Type B pancreatic cell (in vitro differentiated cells): ENCODE measurements at regions not wholly inside any gene's neighbourhood (a gene's known extent, or its start where the extent isn't known, plus 50 kb on each side); places are given as distances from the start of the nearest gene placed in this dataset.

Experiments used
- DNase-seq: peaks from one replicate; pipeline ENCODE4 v3.0.0; 2021; ENCODE audit warnings: mixed read lengths; ENCODE audit not compliant: unreplicated experiment; ENCODE audit errors: extremely low spot score
- H3K27ac Mint-ChIP-seq: 2 replicates; pipeline ENCODE4 v1.8.0; 2021; ENCODE audit warnings: mild to moderate bottlenecking, mixed read lengths
- H3K27me3 Mint-ChIP-seq: 2 replicates; pipeline ENCODE4 v1.8.0; 2021; ENCODE audit warnings: mixed read lengths
- H3K36me3 Mint-ChIP-seq: 2 replicates; pipeline ENCODE4 v1.8.0; 2021; ENCODE audit warnings: mixed read lengths
- H3K4me1 Mint-ChIP-seq: one replicate; pipeline ENCODE4 v1.8.0; 2021; ENCODE audit warnings: mixed read lengths; ENCODE audit not compliant: unreplicated experiment
- H3K4me3 Mint-ChIP-seq: 2 replicates; pipeline ENCODE4 v1.8.0; 2021; ENCODE audit warnings: mild to moderate bottlenecking, mixed read lengths
- H3K9me3 Mint-ChIP-seq: 2 replicates; pipeline ENCODE4 v1.8.0; 2021; ENCODE audit warnings: mixed read lengths
- TF ChIP-seq, protein P1 (sequence below): fragments of 200-600 bp; sonication (generic); conservative IDR thresholded peaks from 2 replicates; pipeline ENCODE4 v1.5.0; 2021; ENCODE audit warnings: antibody characterized with exemption, mild to moderate bottlenecking

DNA sequence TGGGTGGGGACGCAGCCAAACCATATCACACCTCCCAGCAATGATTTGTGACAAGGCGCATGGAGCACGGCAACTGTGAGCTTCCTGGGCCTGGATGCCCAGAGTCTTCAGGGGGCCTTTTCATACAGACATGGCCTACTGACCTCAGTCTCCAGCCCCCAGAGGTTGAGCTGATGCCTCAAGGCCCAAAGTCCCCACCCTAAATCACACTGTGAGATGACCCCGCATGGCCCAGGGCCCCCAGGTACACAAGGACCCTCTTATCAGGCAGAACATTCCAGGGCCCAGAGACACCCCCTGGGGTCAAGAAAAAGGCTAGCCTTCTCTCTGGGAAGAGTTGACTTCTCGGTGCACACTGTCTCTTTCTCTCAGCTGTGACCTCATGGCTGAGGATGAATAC, 179.7 kb upstream of the C1orf174 start:
- no peak overlapping the region for H3K4me3 Mint-ChIP-seq
- H3K27ac Mint-ChIP-seq: no peak overlapping the region
- TF ChIP-seq, protein P1, sequence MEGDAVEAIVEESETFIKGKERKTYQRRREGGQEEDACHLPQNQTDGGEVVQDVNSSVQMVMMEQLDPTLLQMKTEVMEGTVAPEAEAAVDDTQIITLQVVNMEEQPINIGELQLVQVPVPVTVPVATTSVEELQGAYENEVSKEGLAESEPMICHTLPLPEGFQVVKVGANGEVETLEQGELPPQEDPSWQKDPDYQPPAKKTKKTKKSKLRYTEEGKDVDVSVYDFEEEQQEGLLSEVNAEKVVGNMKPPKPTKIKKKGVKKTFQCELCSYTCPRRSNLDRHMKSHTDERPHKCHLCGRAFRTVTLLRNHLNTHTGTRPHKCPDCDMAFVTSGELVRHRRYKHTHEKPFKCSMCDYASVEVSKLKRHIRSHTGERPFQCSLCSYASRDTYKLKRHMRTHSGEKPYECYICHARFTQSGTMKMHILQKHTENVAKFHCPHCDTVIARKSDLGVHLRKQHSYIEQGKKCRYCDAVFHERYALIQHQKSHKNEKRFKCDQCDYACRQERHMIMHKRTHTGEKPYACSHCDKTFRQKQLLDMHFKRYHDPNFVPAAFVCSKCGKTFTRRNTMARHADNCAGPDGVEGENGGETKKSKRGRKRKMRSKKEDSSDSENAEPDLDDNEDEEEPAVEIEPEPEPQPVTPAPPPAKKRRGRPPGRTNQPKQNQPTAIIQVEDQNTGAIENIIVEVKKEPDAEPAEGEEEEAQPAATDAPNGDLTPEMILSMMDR: no peak

DNA sequence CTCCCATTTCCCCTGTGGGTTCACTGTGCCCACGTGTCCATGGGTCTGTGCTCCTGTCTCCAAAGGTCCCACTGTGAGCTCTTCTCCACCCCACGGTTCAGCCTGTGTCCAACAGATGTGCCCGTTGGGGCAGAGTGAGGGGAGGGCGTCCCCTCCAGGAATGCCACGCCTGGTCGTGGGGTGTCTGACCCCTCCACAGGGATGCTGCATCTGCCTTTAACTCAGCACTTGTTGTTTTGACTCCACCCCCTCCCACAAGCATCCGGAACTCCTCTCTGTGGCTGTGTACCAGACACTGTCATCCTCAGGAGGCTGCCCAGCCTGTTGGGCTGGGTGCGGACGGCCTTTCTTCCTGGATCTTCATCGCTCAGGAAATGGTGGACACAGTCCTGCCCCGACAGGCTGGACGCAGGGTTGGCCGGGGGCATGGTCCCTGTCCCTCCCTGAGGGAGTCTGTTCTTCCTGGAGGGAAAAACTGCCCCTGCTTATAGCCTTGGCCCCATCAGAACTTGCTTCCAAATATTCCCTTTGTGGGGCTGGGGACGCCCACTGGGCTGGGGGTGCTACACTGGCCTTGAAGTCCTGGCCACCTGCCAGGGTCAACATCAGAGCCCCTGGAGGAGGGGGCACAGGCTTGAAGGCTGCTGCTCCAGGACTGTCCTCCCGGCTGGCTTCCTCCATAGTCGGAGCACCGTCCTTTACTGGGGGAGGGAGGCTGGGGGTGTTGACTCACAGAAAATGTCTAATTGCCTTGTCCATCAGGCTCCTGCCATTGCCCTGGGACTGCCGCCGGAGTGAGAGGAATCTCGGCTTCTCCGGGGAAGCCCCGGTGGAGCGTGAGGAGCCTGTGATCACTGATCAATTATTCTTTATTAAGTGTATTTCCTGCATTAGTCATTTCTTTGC, 182.0 kb upstream of the C1orf174 start:
- Mint-ChIP-seq H3K4me1 (peaks cover 38% of the 10 kb centered on the region), H3K36me3 (no peaks in the 10 kb centered on the region), H3K4me3 (no peak overlapping the region), H3K9me3 (peaks cover 11% of the 10 kb centered on the region), H3K27me3 (peaks cover 16% of the 10 kb centered on the region), H3K27ac (no peak overlapping the region)
- TF ChIP-seq, protein P1: no peak
- no peak for DNase-seq

More for the DNA sequence above, 179.7 kb upstream of the C1orf174 start:
- Mint-ChIP-seq H3K9me3 (peaks cover 11% of the 10 kb centered on the region), H3K4me1 (peaks cover 22% of the 10 kb centered on the region), H3K36me3 (no peaks in the 10 kb centered on the region), H3K27me3 (peaks cover 13% of the 10 kb centered on the region)
- no peak for DNase-seq

DNA sequence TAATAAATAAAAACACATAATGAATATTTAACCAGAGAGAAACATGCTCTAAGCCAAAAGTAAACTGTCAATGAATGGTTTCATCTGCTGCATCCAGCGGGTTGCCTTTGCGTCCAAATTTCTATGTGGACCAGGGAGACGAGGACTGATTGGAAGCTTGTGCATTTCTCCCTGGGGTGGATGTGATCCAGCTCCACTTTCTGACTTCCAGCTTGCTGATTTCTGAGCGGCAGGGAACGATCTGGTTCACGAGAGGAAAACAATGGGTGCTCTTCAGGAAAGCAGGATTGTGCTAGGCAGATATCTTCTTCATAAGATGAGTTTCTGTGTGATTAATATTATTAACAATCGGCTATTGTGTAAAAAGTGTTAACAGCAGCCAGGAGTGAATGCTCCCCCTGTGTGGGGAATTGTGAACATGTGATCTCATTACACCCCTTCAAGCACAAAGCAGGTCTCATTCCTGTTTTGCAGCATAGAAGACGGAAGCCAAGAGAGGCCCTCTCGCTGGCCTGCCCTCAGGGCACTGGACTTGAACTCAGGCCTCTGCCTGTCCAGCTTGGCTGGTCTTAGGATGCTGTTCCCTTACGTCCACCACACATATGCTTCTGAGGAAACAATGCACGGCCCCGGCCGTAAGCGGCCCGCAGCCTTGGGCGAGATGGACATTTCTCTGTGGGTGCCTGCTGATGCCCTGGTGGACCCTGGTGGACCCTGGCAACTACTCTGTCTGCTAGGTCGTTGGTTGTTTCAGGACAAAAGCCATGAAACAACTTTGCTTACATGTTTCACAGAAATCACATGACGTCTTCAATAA, 183.4 kb upstream of the C1orf174 start:
- Mint-ChIP-seq H3K4me1 (peaks cover 38% of the 10 kb centered on the region), H3K9me3 (peaks cover 11% of the 10 kb centered on the region), H3K27ac (peak overlapping the region; percentile 53), H3K36me3 (no peaks in the 10 kb centered on the region), H3K4me3 (peak overlapping the region; percentile 25), H3K27me3 (peaks cover 16% of the 10 kb centered on the region)
- no peak for DNase-seq
- TF ChIP-seq, protein P1: no peak

DNA sequence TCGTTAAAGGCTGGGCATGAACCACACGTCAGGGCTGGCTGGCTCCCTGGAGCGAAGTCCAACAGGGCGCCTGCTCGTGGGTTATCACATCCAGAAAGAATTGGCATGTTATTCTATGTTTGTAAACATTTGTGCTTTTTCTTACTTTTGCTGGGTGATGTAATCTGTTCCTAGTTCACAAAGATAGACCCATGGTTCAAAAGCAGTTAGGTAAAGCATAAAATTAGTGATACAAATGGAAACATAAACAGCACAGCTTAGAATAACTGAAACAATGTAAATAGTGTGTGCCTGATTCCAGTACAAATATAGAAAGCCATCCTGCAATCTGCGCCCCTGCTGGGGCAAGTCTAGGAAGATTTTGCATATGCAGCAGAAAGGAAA, 184.0 kb upstream of the C1orf174 start:
- peaks cover 38% of the 10 kb centered on the region for H3K4me1 Mint-ChIP-seq
- no peak overlapping the region for H3K27ac Mint-ChIP-seq
- TF ChIP-seq, protein P1: no peak
- H3K9me3 Mint-ChIP-seq: peaks cover 11% of the 10 kb centered on the region
- H3K27me3 Mint-ChIP-seq: peaks cover 16% of the 10 kb centered on the region
- H3K4me3 Mint-ChIP-seq: peak overlapping the region; percentile 25
- DNase-seq: no peak
- no peaks in the 10 kb centered on the region for H3K36me3 Mint-ChIP-seq

DNA sequence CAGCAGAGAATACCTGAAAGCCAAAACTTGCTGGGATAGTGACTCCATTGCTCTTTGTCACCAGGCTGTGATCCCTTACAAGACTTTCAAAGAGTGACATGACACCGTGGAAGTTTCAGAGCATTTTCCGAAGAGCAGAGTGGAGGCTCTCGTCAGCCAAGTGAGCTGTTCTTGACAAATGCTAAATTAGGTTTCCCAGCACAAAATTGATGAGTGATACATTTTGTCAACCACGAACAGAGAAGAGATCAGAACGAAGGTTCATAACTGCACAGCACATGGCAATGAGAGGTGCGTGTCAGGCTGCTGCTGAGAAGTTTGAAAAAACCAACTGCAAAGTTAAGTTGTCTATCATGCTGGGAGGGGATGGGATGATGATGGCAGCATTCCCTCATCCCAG, 184.4 kb upstream of the C1orf174 start:
- Mint-ChIP-seq H3K27ac (no peak overlapping the region), H3K4me3 (peak overlapping the region; percentile 25), H3K27me3 (peaks cover 16% of the 10 kb centered on the region), H3K9me3 (peaks cover 11% of the 10 kb centered on the region), H3K4me1 (peaks cover 38% of the 10 kb centered on the region), H3K36me3 (no peaks in the 10 kb centered on the region)
- TF ChIP-seq, protein P1: no peak
- DNase-seq: no peak
